Astrocyte (in vitro differentiated cells and primary cell): ENCODE measurements at regions not wholly inside any gene's neighbourhood (a gene's known extent, or its start where the extent isn't known, plus 50 kb on each side); places are given as distances from the start of the nearest gene placed in this dataset.

Experiments
- CTCF ChIP-seq: IDR thresholded peaks from 2 replicates; pipeline ENCODE4 v1.5.1; 2011; ENCODE audit warnings: low read depth, mild to moderate bottlenecking, inconsistent platforms, low read length, moderate library complexity; ENCODE audit not compliant: insufficient read depth
- EZH2 ChIP-seq: IDR thresholded peaks from 2 replicates; pipeline ENCODE4 v1.6.1; 2012; ENCODE audit warnings: mild to moderate bottlenecking, low read length, inconsistent platforms; ENCODE audit not compliant: insufficient read depth

DNA sequence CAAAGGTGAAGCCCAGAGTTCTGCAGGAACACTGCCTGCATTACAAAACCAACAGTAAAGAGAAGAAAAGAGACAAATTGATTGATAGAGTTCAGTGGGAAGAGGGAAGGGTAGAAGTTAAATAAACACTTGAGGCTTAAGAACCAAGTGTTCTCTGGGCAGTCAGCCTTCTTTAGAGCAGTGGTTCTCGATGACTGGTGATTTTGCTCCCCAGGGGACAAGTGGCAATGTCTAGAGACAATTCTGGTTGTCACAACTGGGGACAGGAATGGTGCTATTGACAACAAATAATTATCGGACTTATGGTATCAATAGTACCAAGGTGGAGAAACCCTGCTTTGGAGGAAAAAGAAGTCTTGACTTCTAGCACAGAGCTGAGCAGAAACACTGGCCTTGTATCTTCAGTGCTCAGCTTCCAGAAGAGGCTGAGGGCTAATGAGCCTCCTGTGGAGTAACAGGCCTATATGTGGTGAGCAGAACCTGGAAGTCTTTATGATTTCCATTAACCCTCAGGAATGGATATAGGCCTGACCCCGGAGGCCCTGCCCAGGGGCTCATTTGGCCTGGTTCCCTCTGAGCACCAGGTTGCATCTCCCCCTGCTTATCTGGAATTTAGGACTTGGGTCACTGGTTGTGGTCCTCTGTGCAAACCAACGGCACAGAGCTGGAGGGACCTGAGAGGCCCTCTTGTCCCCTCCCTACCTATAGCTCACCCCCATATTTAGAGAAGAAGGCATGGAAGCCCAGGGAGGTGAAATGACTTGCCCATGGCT, 204.6 kb upstream of the PWP1 start:
- TF ChIP-seq CTCF (no peak), EZH2 (no peak)
